IPS-18a (cell line): ENCODE measurements at regions not wholly inside any gene's neighbourhood (a gene's known extent, or its start where the extent isn't known, plus 50 kb on each side); places are given as distances from the start of the nearest gene placed in this dataset.

Source experiments
- H3K27ac ChIP-seq: one replicate; pipeline ENCODE4 v1.5.1; 2013; ENCODE audit warnings: low read length
- H3K27me3 ChIP-seq: one replicate; pipeline ENCODE4 v1.6.1; 2013; ENCODE audit warnings: mild to moderate bottlenecking, low read length; ENCODE audit not compliant: control insufficient read depth, insufficient read depth
- H3K36me3 ChIP-seq: one replicate; pipeline ENCODE4 v1.6.1; 2013; ENCODE audit warnings: low read depth, low read length; ENCODE audit not compliant: control insufficient read depth
- H3K4me1 ChIP-seq: one replicate; pipeline ENCODE4 v1.6.1; 2013; ENCODE audit warnings: low read depth, low read length; ENCODE audit not compliant: control insufficient read depth
- H3K4me3 ChIP-seq: one replicate; pipeline ENCODE4 v1.5.1; 2013; ENCODE audit warnings: low read length
- H3K9ac ChIP-seq: one replicate; pipeline ENCODE4 v1.6.1; 2013; ENCODE audit warnings: mild to moderate bottlenecking, low read length, moderate library complexity
- H3K9me3 ChIP-seq: one replicate; pipeline ENCODE4 v1.6.1; 2013; ENCODE audit warnings: low read depth, low read length; ENCODE audit not compliant: control insufficient read depth

- H3K4me3 ChIP-seq = no peak overlapping the region
- H3K9me3 ChIP-seq = no peaks in the 10 kb centered on the region
- H3K27ac ChIP-seq = no peak overlapping the region
- H3K4me1 ChIP-seq = no peaks in the 10 kb centered on the region
- H3K36me3 ChIP-seq = no peaks in the 10 kb centered on the region
- no peaks in the 10 kb centered on the region for H3K27me3 ChIP-seq
- no peak overlapping the region for H3K9ac ChIP-seq
Measured at GRCh38 chrX:39703307-39703706, 394.5 kb downstream of the BCOR start.

DNA sequence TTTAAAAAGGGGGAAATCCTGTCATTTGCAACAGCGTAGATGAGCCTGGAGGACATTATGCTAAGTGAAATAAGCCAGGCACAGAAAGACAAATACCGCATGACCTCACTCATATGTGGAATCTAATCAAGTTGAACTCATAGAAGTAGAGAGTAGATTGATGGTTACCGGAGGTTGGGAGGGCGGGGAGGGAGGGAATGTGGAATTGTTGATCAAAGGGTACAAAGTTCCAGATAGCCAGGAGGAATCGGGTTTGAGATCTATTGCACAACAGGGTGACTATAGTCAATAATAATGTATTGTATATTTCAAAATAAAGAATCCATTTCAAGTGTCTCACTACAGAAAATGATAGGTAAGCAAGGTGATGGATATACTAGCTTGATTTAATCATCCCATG lies 393.2 kb downstream of the BCOR start:
- H3K9me3 ChIP-seq = no peaks in the 10 kb centered on the region
- H3K27ac ChIP-seq = no peak overlapping the region
- H3K4me3 ChIP-seq = no peak overlapping the region
- H3K4me1 ChIP-seq = no peaks in the 10 kb centered on the region
- H3K36me3 ChIP-seq = no peaks in the 10 kb centered on the region
- no peaks in the 10 kb centered on the region for H3K27me3 ChIP-seq
- no peak overlapping the region for H3K9ac ChIP-seq

GRCh38 chrX:39705290-39705689 lies 392.5 kb downstream of the BCOR start:
- no peaks in the 10 kb centered on the region for H3K27me3 ChIP-seq
- no peaks in the 10 kb centered on the region for H3K4me1 ChIP-seq
- H3K4me3 ChIP-seq = no peak overlapping the region
- H3K9me3 ChIP-seq = no peaks in the 10 kb centered on the region
- H3K9ac ChIP-seq = no peak overlapping the region
- no peak overlapping the region for H3K27ac ChIP-seq
- H3K36me3 ChIP-seq = no peaks in the 10 kb centered on the region

GRCh38 chrX:39709364-39709763 lies 388.4 kb downstream of the BCOR start:
- no peaks in the 10 kb centered on the region for H3K4me1 ChIP-seq
- H3K27me3 ChIP-seq = no peaks in the 10 kb centered on the region
- no peak overlapping the region for H3K4me3 ChIP-seq
- H3K9me3 ChIP-seq = no peaks in the 10 kb centered on the region
- no peak overlapping the region for H3K9ac ChIP-seq
- no peak overlapping the region for H3K27ac ChIP-seq
- no peaks in the 10 kb centered on the region for H3K36me3 ChIP-seq

GRCh38 chrX:39709812-39710211 lies 387.9 kb downstream of the BCOR start:
- no peaks in the 10 kb centered on the region for H3K9me3 ChIP-seq
- no peaks in the 10 kb centered on the region for H3K27me3 ChIP-seq
- H3K4me3 ChIP-seq = no peak overlapping the region
- no peaks in the 10 kb centered on the region for H3K4me1 ChIP-seq
- no peak overlapping the region for H3K27ac ChIP-seq
- H3K36me3 ChIP-seq = no peaks in the 10 kb centered on the region
- no peak overlapping the region for H3K9ac ChIP-seq

DNA sequence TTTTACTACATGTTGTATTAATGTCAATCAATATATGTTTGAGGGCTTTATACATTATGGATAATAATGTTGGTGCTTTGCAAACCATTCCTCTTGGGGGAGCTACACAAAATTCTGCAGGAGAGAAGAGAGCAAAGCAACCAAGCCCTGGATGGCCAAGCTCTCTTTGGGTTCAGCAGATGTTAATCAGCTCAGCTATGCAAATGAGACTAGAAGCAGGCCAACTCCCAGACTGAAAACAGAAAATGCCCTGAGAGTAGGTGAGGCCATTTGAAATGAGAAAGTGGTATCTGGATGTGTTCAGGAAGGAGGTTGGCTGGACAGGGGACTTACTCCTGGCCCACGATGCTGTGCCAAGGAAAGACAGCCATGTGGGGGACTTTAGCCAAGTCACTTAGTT lies 387.0 kb downstream of the BCOR start:
- H3K36me3 ChIP-seq = no peaks in the 10 kb centered on the region
- H3K9me3 ChIP-seq = no peaks in the 10 kb centered on the region

DNA sequence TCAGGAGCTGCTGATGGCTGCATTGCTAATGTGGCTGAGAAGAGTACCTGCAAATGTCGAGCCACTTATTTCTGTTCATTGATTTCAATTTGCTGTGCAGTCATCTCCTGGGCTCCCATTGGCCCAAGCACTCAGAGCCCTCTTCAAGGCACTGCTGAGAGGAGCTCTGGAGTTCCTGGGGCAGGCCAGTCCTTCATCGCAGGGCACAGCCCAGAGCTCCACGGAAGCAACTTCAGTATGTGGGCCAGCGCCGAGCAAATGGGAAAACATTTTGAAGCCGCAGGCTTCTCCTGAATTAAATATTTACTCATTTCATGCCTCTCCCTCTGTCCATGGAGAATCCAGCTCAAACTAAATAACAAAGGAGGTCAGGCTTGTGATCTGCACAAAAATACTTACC lies 383.3 kb downstream of the BCOR start:
- Histone ChIP-seq H3K4me3 (no peak overlapping the region), H3K27me3 (no peaks in the 10 kb centered on the region), H3K9me3 (no peaks in the 10 kb centered on the region), H3K4me1 (peaks cover 5% of the 10 kb centered on the region), H3K36me3 (no peaks in the 10 kb centered on the region), H3K27ac (no peak overlapping the region), H3K9ac (no peak overlapping the region)

More for the DNA sequence above, 387.0 kb downstream of the BCOR start:
- H3K4me3 ChIP-seq = no peak overlapping the region
- no peak overlapping the region for H3K27ac ChIP-seq
- no peak overlapping the region for H3K9ac ChIP-seq
- H3K4me1 ChIP-seq = no peaks in the 10 kb centered on the region
- no peaks in the 10 kb centered on the region for H3K27me3 ChIP-seq

DNA sequence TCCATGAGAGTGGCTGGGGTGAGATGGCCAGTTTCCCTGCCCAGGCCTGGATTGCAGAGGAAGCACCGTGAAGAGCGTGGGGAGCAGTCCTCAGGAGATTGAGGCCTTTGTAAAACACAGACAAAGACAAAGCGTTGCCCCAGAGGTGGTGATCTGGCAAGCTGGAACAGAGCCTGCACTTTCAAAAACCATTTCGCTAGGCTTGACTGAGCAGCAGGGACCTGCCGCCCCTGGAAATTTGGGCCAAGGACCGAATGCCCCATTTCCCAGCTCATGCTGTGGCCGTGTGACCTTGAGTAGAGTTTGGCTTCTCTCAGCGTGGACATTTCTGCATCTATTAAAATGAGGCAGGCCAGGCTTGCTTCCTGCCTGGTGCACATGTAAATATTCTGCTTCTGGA lies 381.4 kb downstream of the BCOR start:
- H3K9me3 ChIP-seq = no peaks in the 10 kb centered on the region
- H3K9ac ChIP-seq = no peak overlapping the region
- no peaks in the 10 kb centered on the region for H3K36me3 ChIP-seq
- H3K27ac ChIP-seq = no peak overlapping the region
- no peak overlapping the region for H3K4me3 ChIP-seq
- no peaks in the 10 kb centered on the region for H3K27me3 ChIP-seq
- peaks cover 5% of the 10 kb centered on the region for H3K4me1 ChIP-seq

DNA sequence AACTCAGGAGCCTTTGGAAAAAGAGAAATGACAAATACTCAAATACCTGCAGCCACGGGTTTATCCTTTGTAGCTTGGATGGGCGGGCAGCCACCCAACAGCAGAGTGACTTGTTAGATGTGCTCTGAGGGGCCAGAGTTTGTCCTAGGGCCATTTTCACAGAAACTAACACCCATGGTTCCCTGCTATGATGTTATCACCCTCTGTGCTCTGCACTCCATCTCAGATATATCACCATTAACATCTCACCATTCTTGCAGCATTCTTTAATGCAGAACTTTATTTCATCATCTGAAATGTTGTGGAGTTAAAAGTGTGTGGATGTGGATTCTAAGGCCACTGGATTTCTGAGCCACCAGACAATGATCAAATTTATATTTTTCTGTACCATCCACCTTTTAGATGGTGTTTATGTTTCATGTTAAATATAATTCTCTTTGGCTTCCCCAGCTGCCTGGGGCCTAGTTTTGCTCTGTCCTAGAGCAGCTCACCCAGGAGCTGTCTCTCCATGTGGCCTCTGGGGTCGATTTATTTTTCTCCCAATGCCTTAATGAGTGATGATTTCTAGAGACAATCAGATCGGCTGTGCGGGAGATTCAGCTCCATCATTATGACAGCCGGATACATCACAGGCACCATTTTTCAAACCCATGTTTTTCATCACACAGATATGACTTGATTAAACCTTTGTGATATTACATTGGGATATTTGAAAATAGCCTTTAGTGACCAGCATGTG lies 380.8 kb downstream of the BCOR start:
- no peak overlapping the region for H3K4me3 ChIP-seq
- H3K27ac ChIP-seq = no peak overlapping the region
- no peaks in the 10 kb centered on the region for H3K9me3 ChIP-seq
- H3K9ac ChIP-seq = no peak overlapping the region
- no peaks in the 10 kb centered on the region for H3K27me3 ChIP-seq
- peaks cover 5% of the 10 kb centered on the region for H3K4me1 ChIP-seq
- H3K36me3 ChIP-seq = no peaks in the 10 kb centered on the region

DNA sequence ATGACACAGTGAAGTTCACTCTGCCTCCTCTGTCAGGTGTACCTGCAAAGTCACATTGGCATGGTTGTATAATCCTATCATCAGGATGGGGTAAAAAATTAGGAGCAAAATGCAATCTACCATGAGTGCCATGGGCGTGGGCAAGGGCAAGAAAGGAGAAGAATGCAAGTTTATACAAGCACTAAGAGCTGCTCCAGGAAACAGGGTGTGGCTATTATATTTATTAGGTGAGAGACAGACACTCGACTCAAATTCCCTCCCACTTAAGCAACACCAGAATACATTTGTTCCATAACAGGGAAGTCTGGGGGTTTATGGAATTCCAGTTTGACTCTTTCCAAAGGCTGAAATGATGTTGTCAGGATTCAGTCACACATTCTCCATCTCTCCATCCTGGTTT lies 378.8 kb downstream of the BCOR start:
- Histone ChIP-seq H3K9ac (no peak overlapping the region), H3K4me1 (peaks cover 5% of the 10 kb centered on the region), H3K27me3 (no peaks in the 10 kb centered on the region), H3K36me3 (no peaks in the 10 kb centered on the region), H3K27ac (no peak overlapping the region), H3K9me3 (no peaks in the 10 kb centered on the region), H3K4me3 (no peak overlapping the region)

DNA sequence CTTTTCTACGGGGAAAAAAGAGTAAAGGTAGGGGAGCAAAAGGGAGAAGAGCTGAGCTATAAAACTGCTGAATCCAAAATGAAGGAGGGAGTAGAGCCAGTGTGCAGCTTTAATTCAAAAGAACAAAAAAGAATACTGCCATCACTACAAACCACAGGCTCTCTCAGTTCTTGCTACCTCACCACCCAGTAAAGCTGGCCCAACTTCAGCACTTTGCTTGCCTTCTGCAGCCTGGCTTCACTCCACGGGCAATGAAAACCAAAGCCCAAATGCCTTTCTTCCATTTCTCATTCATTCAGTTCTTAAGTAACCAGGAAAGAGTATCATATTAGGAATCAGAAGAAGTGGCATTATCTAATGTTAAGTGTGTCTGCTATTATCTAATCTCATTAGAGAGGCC lies 376.8 kb downstream of the BCOR start:
- Histone ChIP-seq H3K36me3 (no peaks in the 10 kb centered on the region), H3K4me1 (peaks cover 5% of the 10 kb centered on the region), H3K9me3 (no peaks in the 10 kb centered on the region), H3K9ac (no peak overlapping the region), H3K4me3 (no peak overlapping the region), H3K27me3 (no peaks in the 10 kb centered on the region), H3K27ac (no peak overlapping the region)

- Histone ChIP-seq H3K27me3 (no peaks in the 10 kb centered on the region), H3K9me3 (no peaks in the 10 kb centered on the region), H3K9ac (no peak overlapping the region), H3K36me3 (no peaks in the 10 kb centered on the region), H3K27ac (no peak overlapping the region), H3K4me1 (no peaks in the 10 kb centered on the region), H3K4me3 (no peak overlapping the region)
Measured at GRCh38 chrX:39721566-39722279, 376.0 kb downstream of the BCOR start.
